ENCODE measurements at regions not wholly inside any gene's neighbourhood (a gene's known extent, or its start where the extent isn't known, plus 50 kb on each side); places are given as distances from the start of the nearest gene placed in this dataset.

DNA sequence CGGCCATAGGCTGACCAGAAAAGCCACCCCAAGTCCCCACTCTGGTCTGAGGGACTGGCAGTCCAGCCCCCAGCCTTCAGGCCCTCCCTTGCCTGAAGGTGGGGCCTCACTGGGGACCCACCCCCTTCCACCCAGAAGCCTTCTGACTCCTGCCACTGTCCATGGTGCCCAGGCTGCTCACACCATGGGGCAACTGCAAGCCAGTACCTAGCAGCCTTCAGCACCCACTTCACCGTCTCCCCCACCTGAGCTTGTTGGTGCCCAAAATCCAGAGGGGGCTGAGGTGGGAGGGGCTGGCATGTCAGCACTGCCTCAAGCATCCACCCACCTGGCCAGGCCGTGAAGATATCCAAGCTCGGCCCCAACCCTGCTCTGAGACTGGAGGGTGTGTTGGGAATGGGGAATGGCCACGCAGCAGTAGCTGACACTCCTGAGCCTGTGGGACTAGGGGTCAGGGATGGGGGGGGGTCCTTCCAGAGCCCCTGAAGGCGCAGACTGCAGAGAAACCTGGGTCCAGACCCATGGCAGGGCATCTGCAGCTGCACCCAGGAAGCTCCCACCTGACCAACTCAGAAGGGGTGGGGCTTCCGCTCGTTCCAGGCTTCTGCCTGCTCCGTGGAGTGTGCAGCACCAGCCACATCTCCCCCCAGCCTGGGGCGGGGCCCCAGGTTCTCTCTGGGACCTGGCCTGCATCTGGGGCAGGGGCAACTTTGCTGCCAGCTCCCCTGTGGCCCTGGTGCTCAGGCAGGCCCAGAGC, 942.1 kb upstream of the EPHA7 start:
- FAIRE-seq = no peak

GRCh38 chr6:94357381-94357980, 938.1 kb upstream of the EPHA7 start:
- dilution Hi-C loops (cut with MboI; ENCODE audit: extremely low pct_ligation_motif_present, low sequenced_read_pairs) (no loop called here), intact Hi-C loops (cut with micrococcal nuclease) (no loop called here)
- H3K27ac ChIP-seq (ENCODE audit: insufficient read depth, low read depth, low read length) = no peak overlapping the region
- no TSS peak for BruUV-seq (replicated peaks)
- H3K4me1 ChIP-seq (ENCODE audit: control insufficient read depth, extremely low read depth, insufficient read depth, low read length) = no peaks in the 10 kb centered on the region
- no peak overlapping the region for H3K9ac ChIP-seq (replicated peaks; ENCODE audit: extremely low read depth, insufficient read depth, low read length)
- no peaks in the 10 kb centered on the region for H3K27me3 ChIP-seq (ENCODE audit: control insufficient read depth in 2 of 2, insufficient read depth in 2 of 2, low read length in 2 of 2)
- no peaks in the 10 kb centered on the region for H3K9me3 ChIP-seq (replicated peaks; ENCODE audit: control insufficient read depth, insufficient read depth, low read length)
- POLR2A ChIA-PET = no interaction called here
- no peaks in the 10 kb centered on the region for H4K20me1 ChIP-seq (replicated peaks; ENCODE audit: control insufficient read depth, extremely low read depth, insufficient read depth, low read length)
- no peaks in the 10 kb centered on the region for H3K79me2 ChIP-seq (ENCODE audit: control insufficient read depth, insufficient read depth, low read length)
- H3K36me3 ChIP-seq (ENCODE audit: control insufficient read depth in 2 of 2, extremely low read depth in 1 of 2, insufficient read depth in 2 of 2, low read length in 2 of 2) = no peaks in the 10 kb centered on the region
- no peaks in the 10 kb centered on the region for H3K9me1 ChIP-seq (replicated peaks; ENCODE audit: control insufficient read depth, extremely low read depth, insufficient read depth, low read length)
- peak; percentile 14 for TF ChIP-seq FOS (IDR thresholded peaks at IDR 0.05; ENCODE audit: borderline replicate concordance, insufficient read depth, low read length)
- no peak for TF ChIP-seq POLR2A (IDR thresholded peaks at IDR 0.05; ENCODE audit: low read depth, low read length)
- H3K4me3 ChIP-seq (replicated peaks in 1 of 3; ENCODE audit: insufficient read depth in 1 of 3, low read depth in 1 of 3, low read length in 3 of 3) = no peak overlapping the region
- FAIRE-seq (peak; percentile 28), DNase-seq (ENCODE audit: low read depth, low spot score) (no peak)
- no peak overlapping the region for H3K4me2 ChIP-seq (ENCODE audit: insufficient read depth, low read length)
- H2AFZ ChIP-seq (ENCODE audit: low read depth, low read length) = no peak overlapping the region
- CTCF ChIA-PET = no interaction called here

More for the DNA sequence above, 942.1 kb upstream of the EPHA7 start:
- no peaks in the 10 kb centered on the region for H3K9me1 ChIP-seq (replicated peaks; ENCODE audit: control insufficient read depth, extremely low read depth, insufficient read depth, low read length)
- H2AFZ ChIP-seq (ENCODE audit: low read depth, low read length) = no peak overlapping the region
- H3K9me3 ChIP-seq (replicated peaks; ENCODE audit: control insufficient read depth, insufficient read depth, low read length) = no peaks in the 10 kb centered on the region
- dilution Hi-C loops (cut with MboI; ENCODE audit: extremely low pct_ligation_motif_present, low sequenced_read_pairs) = no loop called here
- H3K27me3 ChIP-seq (ENCODE audit: control insufficient read depth in 2 of 2, insufficient read depth in 2 of 2, low read length in 2 of 2) = no peaks in the 10 kb centered on the region
- no peak overlapping the region for H3K4me2 ChIP-seq (ENCODE audit: insufficient read depth, low read length)
- intact Hi-C loops (cut with micrococcal nuclease) = no loop called here
- ChIA-PET CTCF (no interaction called here), POLR2A (no interaction called here)
- no peak overlapping the region for H3K4me3 ChIP-seq (replicated peaks in 1 of 3; ENCODE audit: insufficient read depth in 1 of 3, low read depth in 1 of 3, low read length in 3 of 3)
- no peaks in the 10 kb centered on the region for H3K79me2 ChIP-seq (ENCODE audit: control insufficient read depth, insufficient read depth, low read length)
- no TSS peak for BruUV-seq (replicated peaks)
- H4K20me1 ChIP-seq (replicated peaks; ENCODE audit: control insufficient read depth, extremely low read depth, insufficient read depth, low read length) = no peaks in the 10 kb centered on the region
- no peaks in the 10 kb centered on the region for H3K36me3 ChIP-seq (ENCODE audit: control insufficient read depth in 2 of 2, extremely low read depth in 1 of 2, insufficient read depth in 2 of 2, low read length in 2 of 2)
- no peak overlapping the region for H3K27ac ChIP-seq (ENCODE audit: insufficient read depth, low read depth, low read length)
- no peaks in the 10 kb centered on the region for H3K4me1 ChIP-seq (ENCODE audit: control insufficient read depth, extremely low read depth, insufficient read depth, low read length)
- DNase-seq (ENCODE audit: low read depth, low spot score) = no peak
- TF ChIP-seq MYC (IDR thresholded peaks at IDR 0.05; ENCODE audit: low read depth, low read length) (no peak), GATA2 (IDR thresholded peaks at IDR 0.05; ENCODE audit: insufficient read depth, insufficient read length, low read depth, low read length) (no peak), POLR2A (IDR thresholded peaks at IDR 0.05; ENCODE audit: low read depth, low read length) (no peak), POLR2AphosphoS5 (IDR thresholded peaks at IDR 0.05; ENCODE audit: insufficient read depth, low read depth, low read length) (no peak), EZH2 (IDR thresholded peaks at IDR 0.05; ENCODE audit: borderline replicate concordance, low read depth, low read length, severe bottlenecking) (no peak), MAX (IDR thresholded peaks at IDR 0.05; ENCODE audit: insufficient read depth, insufficient read length) (no peak), FOS (IDR thresholded peaks at IDR 0.05; ENCODE audit: borderline replicate concordance, insufficient read depth, low read length) (no peak)
- no peak overlapping the region for H3K9ac ChIP-seq (replicated peaks; ENCODE audit: extremely low read depth, insufficient read depth, low read length)
